Osteocyte (in vitro differentiated cells): ENCODE measurements at regions not wholly inside any gene's neighbourhood (a gene's known extent, or its start where the extent isn't known, plus 50 kb on each side); places are given as distances from the start of the nearest gene placed in this dataset.

Experiments used
- DNase-seq: peaks from one replicate; pipeline ENCODE4 v3.0.0; 2021; ENCODE audit warnings: mixed read lengths; ENCODE audit not compliant: unreplicated experiment; ENCODE audit errors: extremely low spot score
- H3K27ac Mint-ChIP-seq: one replicate; pipeline ENCODE4 v1.8.0; 2021; ENCODE audit warnings: mild to moderate bottlenecking, mixed read lengths; ENCODE audit not compliant: unreplicated experiment
- H3K27me3 Mint-ChIP-seq: one replicate; pipeline ENCODE4 v1.8.0; 2021; ENCODE audit warnings: mixed read lengths; ENCODE audit not compliant: unreplicated experiment
- H3K36me3 Mint-ChIP-seq: one replicate; pipeline ENCODE4 v1.8.0; 2021; ENCODE audit warnings: mixed read lengths; ENCODE audit not compliant: unreplicated experiment
- H3K4me1 Mint-ChIP-seq: one replicate; pipeline ENCODE4 v1.8.0; 2021; ENCODE audit warnings: mixed read lengths; ENCODE audit not compliant: unreplicated experiment
- H3K4me3 Mint-ChIP-seq: one replicate; pipeline ENCODE4 v1.8.0; 2021; ENCODE audit warnings: mild to moderate bottlenecking, moderate library complexity, mixed read lengths; ENCODE audit not compliant: unreplicated experiment
- H3K9me3 Mint-ChIP-seq: one replicate; pipeline ENCODE4 v1.8.0; 2021; ENCODE audit warnings: mixed read lengths; ENCODE audit not compliant: unreplicated experiment
- CTCF ChIP-seq: fragments of 200-600 bp; sonication (generic); IDR thresholded peaks from 2 replicates; pipeline ENCODE4 v1.5.0; 2021; ENCODE audit warnings: antibody characterized with exemption, mild to moderate bottlenecking, moderate library complexity

DNA sequence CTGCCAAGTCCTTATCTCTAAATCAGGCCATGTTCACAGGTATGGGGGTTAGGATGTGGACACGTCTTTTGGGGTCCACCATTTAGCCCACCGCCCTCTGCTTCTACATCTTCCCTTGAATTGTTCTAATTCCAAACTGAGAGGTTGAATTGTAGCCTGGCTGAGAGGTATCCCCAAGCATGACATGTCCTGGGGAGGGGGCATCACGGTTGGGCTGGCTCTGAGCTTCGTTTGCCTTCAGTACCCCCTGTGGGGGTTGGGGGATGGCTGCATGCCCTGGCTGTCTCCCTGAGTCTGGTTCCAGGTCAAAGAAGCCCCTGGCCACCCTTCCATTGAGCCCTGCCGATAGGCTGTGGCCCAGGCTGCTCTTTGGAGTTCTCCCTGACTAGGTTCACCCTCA lies 204.6 kb downstream of the GLRX3 start:
- H3K9me3 Mint-ChIP-seq, result peaks cover 39% of the 10 kb centered on the region
- no peak overlapping the region for H3K27ac Mint-ChIP-seq
- no peaks in the 10 kb centered on the region for H3K4me1 Mint-ChIP-seq
- no peak for TF ChIP-seq CTCF
- H3K4me3 Mint-ChIP-seq, result no peak overlapping the region
- no peaks in the 10 kb centered on the region for H3K27me3 Mint-ChIP-seq
- peaks cover 4% of the 10 kb centered on the region for H3K36me3 Mint-ChIP-seq
- DNase-seq, result peak; percentile 74

GRCh38 chr10:130341356-130341755 lies 205.2 kb downstream of the GLRX3 start:
- TF ChIP-seq CTCF, result no peak
- Mint-ChIP-seq H3K4me3 (no peak overlapping the region), H3K4me1 (no peaks in the 10 kb centered on the region), H3K27ac (no peak overlapping the region), H3K9me3 (peaks cover 44% of the 10 kb centered on the region), H3K27me3 (no peaks in the 10 kb centered on the region), H3K36me3 (peaks cover 4% of the 10 kb centered on the region)
- DNase-seq, result peak; percentile 66

DNA sequence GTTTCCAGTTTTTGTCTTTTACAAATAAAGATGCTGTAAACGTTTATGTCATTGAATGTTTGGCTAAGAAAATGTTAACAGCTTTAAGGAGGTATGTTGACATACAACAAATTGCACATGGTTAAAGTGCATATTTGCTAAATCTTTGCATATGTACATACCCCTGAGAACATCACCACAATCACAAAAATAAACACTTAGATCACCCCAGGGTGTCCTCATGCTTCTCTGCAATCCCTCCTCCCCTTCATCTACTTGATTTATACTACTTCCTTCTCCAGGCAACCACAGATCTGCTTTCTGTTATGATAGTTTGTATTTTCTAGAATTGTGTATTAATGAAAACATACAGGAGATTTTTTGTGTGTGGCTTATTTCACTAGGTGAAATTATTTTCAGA lies 209.5 kb downstream of the GLRX3 start:
- no peaks in the 10 kb centered on the region for H3K36me3 Mint-ChIP-seq
- DNase-seq, result no peak
- TF ChIP-seq CTCF, result no peak
- no peaks in the 10 kb centered on the region for H3K27me3 Mint-ChIP-seq
- H3K27ac Mint-ChIP-seq, result no peak overlapping the region
- no peaks in the 10 kb centered on the region for H3K4me1 Mint-ChIP-seq
- peaks cover 56% of the 10 kb centered on the region for H3K9me3 Mint-ChIP-seq
- no peak overlapping the region for H3K4me3 Mint-ChIP-seq

- no peak overlapping the region for H3K27ac Mint-ChIP-seq
- no peaks in the 10 kb centered on the region for H3K27me3 Mint-ChIP-seq
- no peaks in the 10 kb centered on the region for H3K36me3 Mint-ChIP-seq
- H3K9me3 Mint-ChIP-seq, result peaks cover 44% of the 10 kb centered on the region
- no peaks in the 10 kb centered on the region for H3K4me1 Mint-ChIP-seq
- no peak for TF ChIP-seq CTCF
- DNase-seq, result no peak
- no peak overlapping the region for H3K4me3 Mint-ChIP-seq
These were observed 214.8 kb downstream of the GLRX3 start for GRCh38 chr10:130350996-130351395.

- H3K4me1 Mint-ChIP-seq, result no peaks in the 10 kb centered on the region
- H3K27ac Mint-ChIP-seq, result no peak overlapping the region
- no peaks in the 10 kb centered on the region for H3K36me3 Mint-ChIP-seq
- H3K27me3 Mint-ChIP-seq, result no peaks in the 10 kb centered on the region
- no peak for TF ChIP-seq CTCF
- no peak overlapping the region for H3K4me3 Mint-ChIP-seq
- H3K9me3 Mint-ChIP-seq, result peaks cover 40% of the 10 kb centered on the region
- no peak for DNase-seq
These were observed 215.5 kb downstream of the GLRX3 start for GRCh38 chr10:130351466-130352290.
